ENCODE measurements at regions not wholly inside any gene's neighbourhood (a gene's known extent, or its start where the extent isn't known, plus 50 kb on each side); places are given as distances from the start of the nearest gene placed in this dataset.

- DNase-seq: no peak
Observed at GRCh38 chr10:44326474-44327030, 58.3 kb downstream of the CXCL12 start.

DNA sequence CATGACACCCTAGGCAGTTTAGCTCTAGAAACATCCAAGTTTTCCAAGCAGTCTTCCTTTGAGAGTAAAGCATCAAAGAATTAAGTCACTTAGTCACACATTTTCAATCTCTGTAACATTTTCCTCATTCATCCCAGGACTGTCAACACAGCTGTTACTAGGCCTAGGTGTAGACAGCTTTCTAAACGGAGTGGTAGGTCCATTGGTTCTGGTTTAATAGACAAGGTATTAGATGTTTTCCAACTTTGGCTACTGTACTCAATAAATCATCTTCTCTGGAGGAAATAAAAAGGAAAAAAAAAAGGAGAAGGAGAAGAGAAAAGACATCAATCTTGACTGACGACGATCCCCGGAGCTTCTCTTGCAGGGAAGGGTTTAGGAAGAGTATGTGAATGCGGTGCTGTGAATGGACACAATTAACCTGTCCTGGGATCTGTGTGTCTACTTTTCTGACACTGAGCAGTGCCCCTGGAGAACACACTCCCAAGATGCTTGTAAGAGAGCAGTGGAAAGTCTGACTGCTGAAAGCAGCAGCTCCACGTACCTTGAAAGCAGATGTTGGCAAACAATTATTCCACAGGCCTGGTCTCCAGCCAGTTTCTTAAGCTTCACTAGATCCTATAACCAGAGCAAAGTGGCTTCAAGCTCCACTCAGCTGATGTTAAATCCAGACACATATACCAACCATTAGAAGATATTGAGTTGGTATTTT lies 59.1 kb downstream of the CXCL12 start:
- no peak for DNase-seq

GRCh38 chr10:44325157-44325556 lies 59.7 kb downstream of the CXCL12 start:
- DNase-seq: no peak

- no peak for DNase-seq
Observed at GRCh38 chr10:44323838-44324237, 61.1 kb downstream of the CXCL12 start.

GRCh38 chr10:44322137-44322536 lies 62.8 kb downstream of the CXCL12 start:
- no peak for DNase-seq

GRCh38 chr10:44320756-44321155 lies 64.1 kb downstream of the CXCL12 start:
- no peak for DNase-seq

DNA sequence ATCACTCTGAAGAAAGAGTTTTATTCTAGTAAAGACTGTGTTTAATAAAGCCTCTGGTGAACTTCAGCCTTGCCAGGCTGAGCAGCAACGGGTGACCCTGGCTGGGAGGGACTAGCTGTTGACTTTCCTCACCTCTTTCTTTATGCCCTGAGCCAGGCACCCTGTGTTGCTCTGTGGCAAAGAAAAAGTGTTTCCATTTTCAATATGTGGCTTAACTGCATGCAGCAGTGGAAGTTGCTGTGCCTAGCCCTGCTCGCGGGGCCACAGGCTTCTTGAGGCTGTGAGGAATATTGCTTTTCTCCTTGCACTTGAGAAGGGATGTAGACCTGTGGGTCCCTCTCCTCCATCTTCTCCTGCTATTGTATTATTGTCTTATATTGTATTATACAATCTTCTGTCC lies 67.0 kb downstream of the CXCL12 start:
- DNase-seq: no peak

- no peak for DNase-seq
Observed at GRCh38 chr10:44316922-44317215, 68.0 kb downstream of the CXCL12 start.

DNA sequence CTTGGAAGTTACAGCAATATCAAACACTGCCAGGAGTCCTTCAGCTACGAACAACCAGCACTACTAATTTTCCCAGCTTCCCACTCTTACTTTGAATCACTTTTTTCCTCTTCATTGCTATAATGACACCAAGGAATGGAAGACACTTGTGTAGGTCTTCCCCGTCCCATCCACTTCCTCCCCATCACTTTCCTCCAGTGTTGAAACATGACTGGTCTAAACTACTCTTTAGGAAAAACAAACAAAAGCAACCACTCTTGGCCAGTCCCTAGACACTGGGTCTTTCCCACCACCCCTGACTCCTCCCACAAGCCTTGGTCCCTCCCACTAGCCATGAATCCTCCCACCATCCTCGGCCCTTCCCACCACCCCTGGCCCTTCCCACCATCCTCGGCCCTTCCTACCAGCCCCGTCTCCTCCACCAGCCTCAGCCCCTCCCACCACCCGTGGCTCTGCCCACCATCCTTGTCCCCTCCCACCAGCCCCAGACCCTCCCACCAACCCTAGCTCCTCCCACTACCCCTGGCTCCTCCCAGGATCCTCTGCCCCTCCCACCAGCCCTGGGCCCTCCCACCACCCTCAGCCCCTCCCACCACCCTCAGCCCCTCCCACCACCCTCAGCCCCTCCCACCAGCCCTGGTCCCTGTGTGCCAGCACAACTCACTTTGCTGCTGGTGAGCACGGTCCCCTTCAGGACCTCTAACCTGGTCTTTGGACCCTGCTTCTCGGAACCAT lies 68.5 kb downstream of the CXCL12 start:
- no peak for DNase-seq

- no peak for DNase-seq
Observed at GRCh38 chr10:44314802-44315460, 70.0 kb downstream of the CXCL12 start.

- no peak for DNase-seq
Observed at GRCh38 chr10:44313761-44314165, 71.1 kb downstream of the CXCL12 start.

GRCh38 chr10:44312401-44312800 lies 72.5 kb downstream of the CXCL12 start:
- DNase-seq: no peak

DNA sequence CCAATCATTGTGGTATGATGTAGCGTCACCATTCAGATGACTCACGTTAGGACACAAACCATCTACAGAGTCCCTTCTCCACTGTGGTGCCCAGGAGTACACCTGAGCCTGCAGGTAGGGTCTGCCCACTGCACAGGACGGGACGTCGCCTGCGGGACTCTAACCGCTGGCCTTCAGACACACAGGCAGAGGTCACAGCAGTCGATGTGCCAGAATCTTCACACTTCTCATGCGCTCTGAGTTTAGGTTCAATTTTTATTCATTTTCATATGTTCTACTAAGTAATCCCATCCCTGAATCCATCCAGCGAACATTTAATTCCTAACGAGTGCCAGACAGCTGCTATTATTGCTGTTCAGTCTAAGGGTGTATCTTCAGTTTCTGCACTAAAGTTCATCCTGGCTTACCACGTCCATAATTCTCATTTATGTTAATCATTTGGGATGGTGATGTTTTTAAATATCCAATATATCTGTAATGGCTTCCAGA lies 73.3 kb downstream of the CXCL12 start:
- no peak for DNase-seq

DNA sequence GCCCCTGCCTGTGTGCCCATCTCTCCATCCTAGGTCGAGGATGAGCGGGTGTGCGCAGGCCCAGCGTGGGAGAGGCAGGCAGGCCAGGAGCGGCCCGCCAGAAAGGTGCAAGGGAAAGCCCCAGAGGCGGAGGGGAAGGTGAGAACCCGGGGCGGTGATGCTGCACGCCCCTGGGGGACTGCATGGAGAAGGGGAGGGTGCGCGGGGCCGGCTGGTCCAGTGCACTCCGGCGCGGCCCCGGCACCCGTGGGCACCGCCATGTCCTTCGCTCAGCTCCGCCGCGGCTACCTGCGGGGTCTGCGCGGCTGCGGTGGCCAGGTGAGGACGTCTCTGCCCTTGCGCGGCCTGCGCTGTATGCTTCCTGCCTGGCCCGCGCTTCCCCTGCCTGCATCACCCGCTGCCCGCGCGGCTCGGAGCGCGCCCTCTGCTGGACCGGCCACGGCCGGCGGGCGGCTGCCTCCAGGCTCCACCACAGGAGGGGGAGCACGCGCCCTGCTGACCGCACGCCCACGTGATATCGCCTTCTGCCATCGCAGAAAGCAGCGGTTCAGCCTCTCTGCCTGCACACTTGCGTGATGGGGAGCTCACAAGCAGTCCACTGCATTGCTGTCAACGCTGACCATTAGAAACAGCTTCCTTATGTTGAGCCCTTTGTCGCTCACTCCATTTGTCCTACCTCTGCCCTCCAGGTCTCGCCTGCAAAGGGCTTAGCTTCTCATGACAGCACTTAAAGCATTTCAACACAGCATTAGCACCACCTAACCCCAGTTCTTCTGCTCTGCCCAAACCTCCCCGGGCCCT lies 73.9 kb downstream of the CXCL12 start:
- DNase-seq: no peak

DNA sequence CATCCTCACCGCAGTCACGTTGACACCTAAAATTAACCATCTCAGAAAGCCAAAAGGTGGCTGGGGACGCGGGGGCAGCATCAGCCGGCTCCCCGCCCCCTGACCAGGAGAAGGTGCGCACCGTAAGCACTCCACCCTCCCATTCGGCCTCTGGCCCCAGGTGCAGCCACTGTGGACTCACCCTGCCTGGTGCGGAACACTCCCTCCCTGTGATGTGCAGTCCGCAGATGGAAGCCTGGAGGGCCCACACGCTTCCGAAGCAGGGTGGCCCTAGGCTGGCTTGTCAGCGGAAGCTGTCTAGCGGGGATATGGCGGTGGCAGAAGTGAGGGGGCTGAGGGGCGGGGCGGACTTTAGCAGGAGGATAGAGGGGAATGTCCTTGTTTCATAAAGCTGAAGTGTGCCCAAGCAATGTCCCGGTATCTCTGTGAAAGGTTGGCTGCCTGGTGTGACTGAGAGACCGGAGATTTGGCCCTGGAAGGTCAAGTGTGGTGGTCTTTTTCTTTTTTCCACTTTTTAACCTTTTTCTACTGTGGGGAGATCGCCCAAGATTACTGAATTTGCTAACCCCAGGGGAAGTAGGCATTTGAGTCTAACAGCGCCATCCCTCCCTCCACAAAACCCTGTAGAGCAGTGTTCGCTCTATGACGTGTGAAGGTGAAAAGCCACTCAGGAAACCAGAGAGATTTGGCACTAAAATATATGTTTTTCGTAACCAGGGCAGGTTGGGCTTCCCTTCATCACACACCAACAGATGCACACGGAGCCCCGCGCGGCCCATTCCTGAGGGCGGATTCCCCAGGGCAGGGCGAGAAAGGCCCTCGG lies 74.7 kb downstream of the CXCL12 start:
- no peak for DNase-seq

DNA sequence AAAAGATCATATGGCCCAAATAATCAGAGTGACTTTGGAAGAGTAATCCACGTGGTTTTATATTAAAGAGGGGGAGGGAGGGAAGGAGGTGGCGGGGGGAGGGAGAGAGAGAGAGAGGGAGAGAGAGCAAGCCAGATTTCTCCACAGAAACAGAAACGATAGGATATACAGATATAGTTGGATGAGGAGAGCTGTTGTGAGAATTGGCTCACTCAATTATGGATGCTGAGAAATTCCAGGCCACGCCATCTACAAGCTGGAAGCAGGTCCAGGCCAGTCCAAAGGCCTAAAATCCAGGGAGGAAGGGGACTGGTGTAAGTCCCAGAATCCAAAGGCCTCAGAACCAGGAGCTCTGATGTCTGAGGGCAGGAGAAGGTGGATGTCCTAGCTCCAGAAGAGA lies 75.5 kb downstream of the CXCL12 start:
- no peak for DNase-seq

DNA sequence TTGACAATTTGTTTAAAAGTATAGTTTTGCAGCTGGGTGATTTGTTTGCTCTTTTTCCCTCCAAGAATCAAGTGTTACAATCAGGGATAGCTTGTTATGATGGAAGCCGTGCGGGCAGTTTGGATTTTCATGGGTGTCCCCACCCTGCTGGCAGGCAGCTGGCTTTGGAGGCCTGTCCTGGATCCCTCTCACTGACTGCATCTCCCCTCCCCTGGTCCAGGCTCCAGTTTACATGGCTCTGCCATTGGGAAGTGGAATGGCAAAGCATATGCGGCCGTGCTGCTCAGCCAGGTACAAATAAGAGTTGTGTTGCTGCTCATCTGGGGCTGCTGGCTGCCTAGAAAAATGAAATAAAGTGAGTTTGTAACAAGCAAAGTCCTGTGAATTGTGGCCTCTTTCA lies 76.0 kb downstream of the CXCL12 start:
- no peak for DNase-seq

DNA sequence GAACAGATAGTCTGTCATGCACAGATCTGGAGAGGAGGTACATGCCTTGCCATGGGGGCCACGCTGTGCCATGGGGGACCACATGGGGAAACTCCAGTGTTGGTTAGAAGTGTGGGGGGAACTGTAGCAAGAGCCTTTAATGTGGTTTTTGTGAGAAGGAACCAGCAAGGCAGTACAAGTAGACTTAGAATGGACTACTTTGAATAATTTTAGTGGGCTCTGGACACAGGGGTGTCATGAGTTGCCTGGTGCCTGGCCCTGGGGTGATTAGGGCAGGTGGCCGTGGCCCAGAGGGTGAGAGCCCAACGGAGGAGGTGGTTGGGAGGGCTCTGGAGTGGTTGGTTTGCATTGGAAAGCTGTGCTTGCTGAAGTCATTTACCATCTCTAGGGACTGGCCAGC lies 77.2 kb downstream of the CXCL12 start:
- DNase-seq: no peak

DNA sequence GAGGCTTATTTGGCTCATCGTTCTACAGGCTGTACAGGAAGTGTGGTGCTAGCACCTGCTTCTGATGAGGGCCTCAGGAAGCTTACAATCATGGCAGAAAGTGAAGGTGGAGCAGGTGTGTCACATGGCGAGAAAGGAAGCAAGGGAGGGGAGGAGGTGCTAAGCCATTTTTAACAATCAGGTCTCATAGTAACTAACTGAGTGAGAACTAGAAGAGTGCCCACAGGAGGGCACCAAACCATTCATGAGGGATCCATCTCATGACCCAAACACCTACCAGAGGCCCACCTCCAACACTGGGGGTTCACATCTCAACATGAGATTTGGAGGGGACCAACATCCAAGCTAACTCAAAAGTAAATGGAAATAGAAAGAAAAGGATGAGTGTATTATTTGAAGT lies 78.1 kb downstream of the CXCL12 start:
- DNase-seq: no peak

DNA sequence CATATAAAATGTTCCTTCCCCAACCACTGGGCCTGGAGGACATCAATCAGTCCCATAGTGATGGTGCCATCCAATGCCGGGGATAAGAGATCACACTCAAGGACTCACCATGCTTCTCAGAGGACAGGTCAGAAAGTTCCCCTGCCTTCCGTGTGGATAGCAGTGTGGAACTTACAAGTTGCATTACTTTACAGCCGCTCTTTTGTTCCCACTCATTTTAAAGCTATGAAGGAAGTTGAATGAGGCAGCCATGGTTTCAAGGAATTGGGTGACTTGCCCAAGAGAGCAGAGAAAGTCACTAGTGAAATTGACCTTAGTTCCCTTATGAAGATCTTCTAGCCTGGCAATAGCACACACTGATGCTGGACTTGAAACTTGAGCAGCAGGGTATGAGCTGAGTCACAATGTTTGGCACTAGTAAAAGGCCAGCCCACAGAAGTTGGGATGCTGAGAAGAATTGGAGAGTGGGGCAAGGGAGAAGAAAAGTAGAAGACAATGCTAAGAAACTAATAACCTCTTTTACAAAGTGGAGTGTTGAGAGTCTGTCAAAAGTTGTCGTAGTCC lies 78.7 kb downstream of the CXCL12 start:
- DNase-seq: no peak

GRCh38 chr10:44301781-44302355 lies 83.0 kb downstream of the CXCL12 start:
- no peak for DNase-seq
